Memory B cell (primary cell): ENCODE measurements at regions not wholly inside any gene's neighbourhood (a gene's known extent, or its start where the extent isn't known, plus 50 kb on each side); places are given as distances from the start of the nearest gene placed in this dataset.
"Not testable (repeated sequence)": the region's sequence is repeated elsewhere in the genome, so short reads cannot be mapped to it uniquely, and the experiment has no call there.

Source experiments
- ATAC-seq: fragments of 150-1000 bp; cut with Tn5 transposase; 2 replicates; pipeline ENCODE4 v1.10.0; 2021; ENCODE audit warnings: low read depth, mild to moderate bottlenecking, moderate library complexity
- DNase-seq, 2 donors: peaks; one replicate each; pipeline ENCODE4 v3.0.0; 2022; ENCODE audit warnings: low spot score in 2 of 2
- H3K27ac Mint-ChIP-seq: one replicate; pipeline ENCODE4 v1.8.0; 2022; ENCODE audit warnings: mild to moderate bottlenecking, moderate library complexity, mixed read lengths
- H3K27me3 Mint-ChIP-seq: one replicate; pipeline ENCODE4 v1.8.0; 2022; ENCODE audit warnings: mixed read lengths
- H3K36me3 Mint-ChIP-seq: one replicate; pipeline ENCODE4 v1.8.0; 2022; ENCODE audit warnings: mild to moderate bottlenecking, mixed read lengths
- H3K4me1 Mint-ChIP-seq: one replicate; pipeline ENCODE4 v1.8.0; 2022; ENCODE audit warnings: mixed read lengths
- H3K4me3 Mint-ChIP-seq: one replicate; pipeline ENCODE4 v1.8.0; 2022; ENCODE audit warnings: mild to moderate bottlenecking, moderate library complexity, mixed read lengths
- H3K9me3 Mint-ChIP-seq: one replicate; pipeline ENCODE4 v1.8.0; 2022; ENCODE audit warnings: mixed read lengths

GRCh38 chr21:18060402-18060801 is 184.2 kb upstream of the CHODL start:
- Mint-ChIP-seq H3K4me3 (no peak overlapping the region), H3K36me3 (no peaks in the 10 kb centered on the region), H3K27me3 (no peaks in the 10 kb centered on the region), H3K4me1 (no peaks in the 10 kb centered on the region), H3K27ac (no peak overlapping the region), H3K9me3 (peaks cover 2% of the 10 kb centered on the region)
- ATAC-seq (no peak), DNase-seq (no peak)

GRCh38 chr21:18058731-18059398 is 185.8 kb upstream of the CHODL start:
- Mint-ChIP-seq H3K36me3 (no peaks in the 10 kb centered on the region), H3K27me3 (no peaks in the 10 kb centered on the region), H3K9me3 (peaks cover 2% of the 10 kb centered on the region), H3K27ac (no peak overlapping the region), H3K4me1 (no peaks in the 10 kb centered on the region), H3K4me3 (no peak overlapping the region)
- DNase-seq (no peak), ATAC-seq (no peak)

- no peaks in the 10 kb centered on the region for H3K36me3 Mint-ChIP-seq
- H3K27me3 Mint-ChIP-seq: peaks cover 2% of the 10 kb centered on the region
- ATAC-seq: no peak
- DNase-seq: no peak
- H3K9me3 Mint-ChIP-seq: no peaks in the 10 kb centered on the region
- no peak overlapping the region for H3K4me3 Mint-ChIP-seq
- no peaks in the 10 kb centered on the region for H3K4me1 Mint-ChIP-seq
- no peak overlapping the region for H3K27ac Mint-ChIP-seq
Measured at GRCh38 chr21:18053151-18053550, 191.5 kb upstream of the CHODL start.

GRCh38 chr21:18049461-18049860 is 195.2 kb upstream of the CHODL start:
- Mint-ChIP-seq H3K27me3 (peaks cover 2% of the 10 kb centered on the region), H3K9me3 (no peaks in the 10 kb centered on the region), H3K36me3 (no peaks in the 10 kb centered on the region), H3K27ac (no peak overlapping the region), H3K4me1 (no peaks in the 10 kb centered on the region), H3K4me3 (no peak overlapping the region)
- DNase-seq (no peak), ATAC-seq (no peak)

GRCh38 chr21:18041012-18041411 is 203.6 kb upstream of the CHODL start:
- H3K4me3 Mint-ChIP-seq: no peak overlapping the region
- no peak overlapping the region for H3K27ac Mint-ChIP-seq
- H3K4me1 Mint-ChIP-seq: no peaks in the 10 kb centered on the region
- no peaks in the 10 kb centered on the region for H3K27me3 Mint-ChIP-seq
- H3K36me3 Mint-ChIP-seq: no peaks in the 10 kb centered on the region
- no peak for ATAC-seq
- H3K9me3 Mint-ChIP-seq: no peaks in the 10 kb centered on the region
- DNase-seq: no peak

- Mint-ChIP-seq H3K4me1 (no peaks in the 10 kb centered on the region), H3K27ac (no peak overlapping the region), H3K36me3 (no peaks in the 10 kb centered on the region), H3K9me3 (no peaks in the 10 kb centered on the region), H3K27me3 (peaks cover 2% of the 10 kb centered on the region), H3K4me3 (no peak overlapping the region)
- no peak for ATAC-seq
- DNase-seq: no peak
Measured at GRCh38 chr21:18030248-18030647, 211.1 kb upstream of the C21orf91 start.

GRCh38 chr21:18026359-18026758 is 207.2 kb upstream of the C21orf91 start:
- no peak for ATAC-seq
- no peak for DNase-seq
- Mint-ChIP-seq H3K27ac (no peak overlapping the region), H3K27me3 (no peaks in the 10 kb centered on the region), H3K36me3 (no peaks in the 10 kb centered on the region), H3K4me3 (no peak overlapping the region), H3K9me3 (no peaks in the 10 kb centered on the region), H3K4me1 (no peaks in the 10 kb centered on the region)

GRCh38 chr21:18023711-18024110 is 204.6 kb upstream of the C21orf91 start:
- no peaks in the 10 kb centered on the region for H3K9me3 Mint-ChIP-seq
- H3K27ac Mint-ChIP-seq: no peak overlapping the region
- ATAC-seq (no peak), DNase-seq (no peak)
- no peak overlapping the region for H3K4me3 Mint-ChIP-seq
- no peaks in the 10 kb centered on the region for H3K4me1 Mint-ChIP-seq
- no peaks in the 10 kb centered on the region for H3K27me3 Mint-ChIP-seq
- no peaks in the 10 kb centered on the region for H3K36me3 Mint-ChIP-seq

GRCh38 chr21:18023157-18023556 is 204.0 kb upstream of the C21orf91 start:
- Mint-ChIP-seq H3K36me3 (no peaks in the 10 kb centered on the region), H3K4me1 (no peaks in the 10 kb centered on the region), H3K4me3 (no peak overlapping the region), H3K27me3 (no peaks in the 10 kb centered on the region), H3K9me3 (no peaks in the 10 kb centered on the region), H3K27ac (no peak overlapping the region)
- DNase-seq (no peak), ATAC-seq (no peak)

- no peak overlapping the region for H3K4me3 Mint-ChIP-seq
- DNase-seq: no peak
- no peaks in the 10 kb centered on the region for H3K9me3 Mint-ChIP-seq
- ATAC-seq: no peak
- H3K36me3 Mint-ChIP-seq: no peaks in the 10 kb centered on the region
- no peaks in the 10 kb centered on the region for H3K27me3 Mint-ChIP-seq
- no peaks in the 10 kb centered on the region for H3K4me1 Mint-ChIP-seq
- H3K27ac Mint-ChIP-seq: no peak overlapping the region
Measured at GRCh38 chr21:18007121-18007520, 188.0 kb upstream of the C21orf91 start.

- H3K9me3 Mint-ChIP-seq: no peaks in the 10 kb centered on the region
- H3K4me3 Mint-ChIP-seq: no peak overlapping the region
- H3K36me3 Mint-ChIP-seq: no peaks in the 10 kb centered on the region
- ATAC-seq (no peak), DNase-seq (no peak)
- H3K27me3 Mint-ChIP-seq: no peaks in the 10 kb centered on the region
- H3K4me1 Mint-ChIP-seq: no peaks in the 10 kb centered on the region
- H3K27ac Mint-ChIP-seq: no peak overlapping the region
Measured at GRCh38 chr21:18006691-18007090, 187.5 kb upstream of the C21orf91 start.

- H3K27ac Mint-ChIP-seq: no peak overlapping the region
- ATAC-seq (no peak), DNase-seq (no peak)
- no peak overlapping the region for H3K4me3 Mint-ChIP-seq
- no peaks in the 10 kb centered on the region for H3K27me3 Mint-ChIP-seq
- H3K36me3 Mint-ChIP-seq: peaks cover 4% of the 10 kb centered on the region
- no peaks in the 10 kb centered on the region for H3K9me3 Mint-ChIP-seq
- no peaks in the 10 kb centered on the region for H3K4me1 Mint-ChIP-seq
Measured at GRCh38 chr21:18002393-18002792, 183.2 kb upstream of the C21orf91 start.

GRCh38 chr21:18000981-18001686 is 182.0 kb upstream of the C21orf91 start:
- no peak overlapping the region for H3K4me3 Mint-ChIP-seq
- ATAC-seq: no peak
- no peak overlapping the region for H3K27ac Mint-ChIP-seq
- no peaks in the 10 kb centered on the region for H3K4me1 Mint-ChIP-seq
- no peak for DNase-seq
- no peaks in the 10 kb centered on the region for H3K27me3 Mint-ChIP-seq
- H3K36me3 Mint-ChIP-seq: peaks cover 4% of the 10 kb centered on the region
- no peaks in the 10 kb centered on the region for H3K9me3 Mint-ChIP-seq

- DNase-seq, H3K36me3 Mint-ChIP-seq, H3K4me3 Mint-ChIP-seq, H3K27ac Mint-ChIP-seq, H3K9me3 Mint-ChIP-seq, H3K27me3 Mint-ChIP-seq, H3K4me1 Mint-ChIP-seq, ATAC-seq: not testable (repeated sequence)
Measured at GRCh38 chr21:17998599-17998998, 179.4 kb upstream of the C21orf91 start.

- Mint-ChIP-seq H3K27ac (no peak overlapping the region), H3K4me3 (no peak overlapping the region), H3K27me3 (no peaks in the 10 kb centered on the region), H3K36me3 (no peaks in the 10 kb centered on the region), H3K4me1 (no peaks in the 10 kb centered on the region), H3K9me3 (peaks cover 9% of the 10 kb centered on the region)
- no peak for ATAC-seq
- no peak for DNase-seq
Measured at GRCh38 chr21:17989780-17990179, 170.6 kb upstream of the C21orf91 start.
